GM12875 (cell line): ENCODE measurements at regions not wholly inside any gene's neighbourhood (a gene's known extent, or its start where the extent isn't known, plus 50 kb on each side); places are given as distances from the start of the nearest gene placed in this dataset.

Source experiments
- H3K4me3 ChIP-seq: one replicate; pipeline ENCODE4 v1.5.1; 2011; ENCODE audit warnings: low read depth, low read length, control low read depth
- CTCF ChIP-seq: IDR thresholded peaks from 2 replicates; pipeline ENCODE4 v1.5.1; 2011; ENCODE audit warnings: low read depth, mild to moderate bottlenecking, control low read depth, inconsistent platforms, low read length, moderate library complexity, borderline replicate concordance; ENCODE audit not compliant: insufficient read depth

- no peak for TF ChIP-seq CTCF
- no peak overlapping the region for H3K4me3 ChIP-seq
Measured at GRCh38 chr12:88778064-88778463, 197.8 kb upstream of the KITLG start.

DNA sequence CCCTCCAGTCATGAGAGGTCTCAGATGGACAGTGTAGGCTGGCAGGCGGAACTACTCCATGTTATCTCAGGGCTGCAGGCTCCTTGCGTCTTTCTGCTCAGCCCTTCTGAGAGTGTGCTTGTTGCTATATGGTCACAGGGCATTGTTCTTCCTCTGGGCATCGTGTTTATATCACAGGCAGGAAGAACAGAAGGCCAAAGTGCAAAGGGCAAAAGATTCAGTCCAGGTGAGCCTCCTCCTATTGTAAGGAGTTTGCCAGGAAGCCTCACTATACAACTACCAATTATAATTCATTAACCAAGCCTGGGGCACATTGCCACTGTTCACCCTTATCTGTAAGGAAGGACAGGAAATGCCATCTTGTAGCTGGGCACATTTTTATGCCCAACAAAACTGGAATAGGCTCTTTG lies 195.5 kb upstream of the KITLG start:
- no peak for TF ChIP-seq CTCF

DNA sequence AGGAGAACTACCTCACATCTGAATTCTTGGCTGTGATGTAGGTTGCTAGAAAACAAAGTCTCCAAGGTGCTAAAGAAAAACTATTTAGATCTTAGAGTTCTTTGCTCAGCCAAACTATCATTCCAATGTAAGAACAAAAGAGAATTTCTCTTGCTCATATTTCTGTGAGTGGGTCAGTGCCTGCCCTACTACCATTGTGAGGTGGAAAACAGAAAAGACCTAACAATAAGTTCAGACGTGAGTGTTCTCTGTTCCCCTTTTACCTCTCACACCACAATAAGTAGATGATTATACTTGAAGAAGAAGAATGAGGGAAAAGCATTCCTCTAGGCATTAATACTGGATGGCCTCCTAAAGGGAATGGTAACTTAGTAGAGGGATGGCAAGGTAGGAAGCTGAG lies 187.4 kb upstream of the KITLG start:
- no peak for TF ChIP-seq CTCF
- no peak overlapping the region for H3K4me3 ChIP-seq

More for the DNA sequence above, 195.5 kb upstream of the KITLG start:
- no peak overlapping the region for H3K4me3 ChIP-seq

DNA sequence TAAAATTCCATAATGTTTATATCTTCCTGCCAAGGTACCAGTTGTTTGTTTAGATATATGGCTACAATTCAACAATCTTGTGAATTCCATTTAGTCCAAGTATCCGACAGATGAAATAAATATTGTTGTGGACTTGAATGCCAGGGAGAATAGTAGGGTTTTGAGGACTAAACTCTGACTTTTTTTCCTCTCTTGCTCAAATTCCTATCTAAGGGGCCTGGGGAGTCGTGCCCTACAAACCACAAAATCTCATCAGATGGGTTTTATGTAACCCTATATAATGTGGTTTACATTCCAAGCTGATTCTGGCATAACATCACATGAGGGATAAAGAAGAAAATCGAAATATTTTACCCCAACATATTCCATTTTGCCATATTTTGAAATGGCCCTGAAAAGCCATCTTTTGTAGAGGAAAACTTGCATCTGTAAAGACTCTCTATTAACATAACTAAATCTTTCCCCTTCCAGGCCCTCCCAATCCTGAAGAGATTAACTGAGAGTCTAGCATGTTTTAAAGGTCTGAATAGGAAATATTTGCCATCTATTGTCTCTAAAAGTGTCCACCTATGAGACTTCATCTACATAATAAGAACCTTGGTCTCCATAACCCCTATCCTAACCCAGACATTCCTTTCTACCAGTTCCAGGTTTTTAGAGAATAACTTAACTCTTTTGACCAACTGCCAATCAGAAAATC lies 184.7 kb upstream of the KITLG start:
- H3K4me3 ChIP-seq: no peak overlapping the region
- TF ChIP-seq CTCF: no peak

GRCh38 chr12:88763536-88764100 lies 183.3 kb upstream of the KITLG start:
- TF ChIP-seq CTCF: no peak
- H3K4me3 ChIP-seq: no peak overlapping the region

DNA sequence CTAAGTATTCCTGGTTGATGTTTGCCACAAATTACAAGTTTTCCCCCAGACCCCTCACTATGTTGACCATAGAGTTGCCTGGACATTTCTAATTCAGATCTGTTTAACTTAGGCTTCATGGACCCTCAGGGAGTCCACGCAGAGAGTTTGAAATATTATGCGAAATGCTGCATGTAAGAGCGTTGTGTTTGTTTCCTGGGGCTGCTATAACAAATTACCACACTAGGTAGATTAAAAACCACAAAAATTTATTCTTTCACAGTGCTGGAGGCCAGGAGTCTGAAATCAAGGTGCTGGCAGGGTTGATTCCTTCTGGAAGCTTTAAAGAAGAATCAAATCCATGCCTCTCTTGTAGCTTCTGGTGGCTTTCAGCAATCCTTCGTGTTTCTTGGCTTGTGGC lies 177.9 kb upstream of the KITLG start:
- TF ChIP-seq CTCF: no peak
- H3K4me3 ChIP-seq: no peak overlapping the region

GRCh38 chr12:88756917-88757316 lies 176.6 kb upstream of the KITLG start:
- TF ChIP-seq CTCF: no peak
- no peak overlapping the region for H3K4me3 ChIP-seq
